HepG2 (cell line): ENCODE measurements at regions not wholly inside any gene's neighbourhood (a gene's known extent, or its start where the extent isn't known, plus 50 kb on each side); places are given as distances from the start of the nearest gene placed in this dataset.

Source experiments
- ATAC-seq: fragments of 200-7000 bp; cut with Tn5 transposase; 3 replicates; pipeline ENCODE4 v1.9.1; 2020; ENCODE audit warnings: mild to moderate bottlenecking, moderate library complexity
- BruUV-seq: library from RNA; stranded (reverse); fragments of 400-500 nt; replicated peaks from 2 replicates; lab custom pipeline; 2021; lab: Mats Ljungman, UMichigan
- CTCF ChIA-PET: fragments of 300-600 bp; formaldehyde crosslinking; extraction: SDS; loops from one replicate; lab custom pipeline; 2021; ENCODE audit warnings: low total read pairs, inconsistent platforms, low intra/inter-chr PET ratio; lab: Yijun Ruan, JAX
- POLR2A ChIA-PET: fragments of 350-600 bp; sonication (Branson Sonifier 250); formaldehyde crosslinking; loops from one replicate; lab custom pipeline; 2020; ENCODE audit warnings: antibody characterized with exemption, inconsistent platforms; lab: Yijun Ruan, JAX
- DNase-seq: peaks from one replicate; pipeline ENCODE4 v3.0.0-alpha.2; 2015; ENCODE audit warnings: low spot score
- FAIRE-seq: peaks from 3 replicates; lab custom pipeline; 2011; peaks lifted over from hg19 to GRCh38; lab: Jason Lieb, UNC
- H2AFZ ChIP-seq: one replicate; pipeline ENCODE4 v1.6.1; 2011; ENCODE audit warnings: low read length, inconsistent platforms
- H3K27ac ChIP-seq: fragments of 300-600 bp; 3 replicates; pipeline ENCODE4 v1.8.0; 2011; ENCODE audit warnings: mixed run types, mild to moderate bottlenecking, mixed read lengths, low read length, inconsistent platforms; ENCODE audit not compliant: insufficient read depth; ENCODE audit errors: extremely low read length
- H3K27me3 ChIP-seq, 2 experiments: fragments of 200-600 bp in 1 of 2; 2 replicates in 1 of 2; 3 replicates in 1 of 2; pipeline versions ENCODE4 v1.6.0 to v1.8.0; 2011; ENCODE audit warnings: low read length in 2 of 2, mild to moderate bottlenecking in 2 of 2, moderate library complexity in 2 of 2, inconsistent platforms in 1 of 2; ENCODE audit not compliant: insufficient read depth in 2 of 2, control insufficient read depth in 1 of 2
- H3K36me3 ChIP-seq, 2 experiments: fragments of 200-600 bp in 1 of 2; replicated peaks in 1 of 2; 2 replicates in 1 of 2; 3 replicates in 1 of 2; pipeline versions ENCODE4 v1.5.1 to v1.8.0; 2011; ENCODE audit warnings: low read length in 2 of 2, inconsistent platforms in 1 of 2; ENCODE audit not compliant: insufficient read depth in 2 of 2, control insufficient read depth in 1 of 2
- H3K4me1 ChIP-seq: 2 replicates; pipeline ENCODE4 v1.5.1; 2012; ENCODE audit warnings: low read length, inconsistent platforms; ENCODE audit not compliant: insufficient read depth
- H3K4me2 ChIP-seq: 2 replicates; pipeline ENCODE4 v1.6.0; 2011; ENCODE audit warnings: low read depth, low read length, inconsistent platforms
- H3K4me3 ChIP-seq, 3 experiments: fragments of 200-600 bp in 1 of 3; sonication (generic), shearing (Covaris generic) in 1 of 3; replicated peaks in 1 of 3; 2 replicates each; pipeline ENCODE4 v1.5.1; 2011 to 2016; ENCODE audit warnings: low read length in 3 of 3, inconsistent platforms in 2 of 3, low read depth in 2 of 3, mild to moderate bottlenecking in 2 of 3, control low read depth in 1 of 3, mixed read lengths in 1 of 3; ENCODE audit not compliant: insufficient read depth in 1 of 3
- H3K79me2 ChIP-seq: one replicate; pipeline ENCODE4 v1.6.1; 2011; ENCODE audit warnings: low read length, inconsistent platforms; ENCODE audit not compliant: insufficient read depth
- H3K9ac ChIP-seq: 2 replicates; pipeline ENCODE4 v1.6.0; 2011; ENCODE audit warnings: mild to moderate bottlenecking, low read depth, low read length, inconsistent platforms; ENCODE audit not compliant: insufficient read depth
- H3K9me3 ChIP-seq: 2 replicates; pipeline ENCODE4 v1.5.1; 2012; ENCODE audit warnings: mild to moderate bottlenecking, low read length
- H4K20me1 ChIP-seq: 2 replicates; pipeline ENCODE4 v1.6.0; 2011; ENCODE audit warnings: inconsistent platforms, mild to moderate bottlenecking, low read length, moderate library complexity; ENCODE audit not compliant: insufficient read depth
- CHD2 ChIP-seq: IDR thresholded peaks from 2 replicates; pipeline ENCODE4 v1.6.1; 2011; ENCODE audit warnings: low read depth, low read length, improper control_type of control experiment
- DMAP1 ChIP-seq: IDR thresholded peaks from 2 replicates; pipeline ENCODE4 v1.6.1; 2016
- HMGA1 ChIP-seq: sonication (generic); formaldehyde crosslinking; conservative IDR thresholded peaks from 2 replicates; pipeline ENCODE4 v1.4.0; 2020; ENCODE audit warnings: missing genetic modification reagents
- HNRNPL ChIP-seq: fragments of 200-400 bp; formaldehyde crosslinking; IDR thresholded peaks from 2 replicates; pipeline ENCODE4 v1.6.1; 2017; ENCODE audit warnings: mild to moderate bottlenecking, low read depth, low read length
- HOXA3 ChIP-seq: sonication (generic); formaldehyde crosslinking; IDR thresholded peaks from 2 replicates; pipeline ENCODE4 v1.5.0; 2020; ENCODE audit warnings: missing genetic modification reagents
- KLF12 ChIP-seq: sonication (generic); formaldehyde crosslinking; IDR thresholded peaks from 2 replicates; pipeline ENCODE4 v1.4.0; 2020; ENCODE audit warnings: missing genetic modification reagents, borderline replicate concordance
- NR2C2 ChIP-seq: sonication (generic); formaldehyde crosslinking; IDR thresholded peaks from 2 replicates; pipeline ENCODE4 v1.4.0; 2020; ENCODE audit warnings: missing genetic modification reagents, mild to moderate bottlenecking, moderate library complexity, borderline replicate concordance
- SMC3 ChIP-seq: IDR thresholded peaks from 2 replicates; pipeline ENCODE4 v1.6.1; 2011; ENCODE audit warnings: low read length, improper control_type of control experiment
- SRSF9 ChIP-seq: fragments of 200-400 bp; formaldehyde crosslinking; IDR thresholded peaks from 2 replicates; pipeline ENCODE4 v1.6.1; 2018; ENCODE audit warnings: borderline replicate concordance, mild to moderate bottlenecking, low read depth, low read length; ENCODE audit not compliant: insufficient read depth, poor library complexity, severe bottlenecking
- ZFP41 ChIP-seq: sonication (generic); formaldehyde crosslinking; IDR thresholded peaks from 2 replicates; pipeline ENCODE4 v1.4.0; 2020; ENCODE audit warnings: mild to moderate bottlenecking, missing genetic modification reagents, borderline replicate concordance
- ZNF564 ChIP-seq: sonication (generic); formaldehyde crosslinking; IDR thresholded peaks from 2 replicates; pipeline ENCODE4 v1.8.1; 2023; ENCODE audit warnings: mild to moderate bottlenecking, missing genetic modification reagents
- ZNF672 ChIP-seq: sonication (generic); formaldehyde crosslinking; IDR thresholded peaks from 2 replicates; pipeline ENCODE4 v1.8.1; 2022; ENCODE audit warnings: missing genetic modification reagents
- ZNF883 ChIP-seq: sonication (generic); formaldehyde crosslinking; IDR thresholded peaks from 2 replicates; pipeline ENCODE4 v1.5.1; 2020; ENCODE audit warnings: mild to moderate bottlenecking, missing genetic modification reagents; ENCODE audit errors: not compliant biosample characterization
- in situ Hi-C: cut with HindIII; loops from 2 replicates; pipeline ENCODE4 v1.10.0; 2017; ENCODE audit warnings: low pct_unique_long_range_greater_than_20kb; ENCODE audit not compliant: extremely low pct_ligation_motif_present
- intact Hi-C: fragments of 100-400 bp; cut with micrococcal nuclease; formaldehyde crosslinking; loops from one replicate; pipeline ENCODE4 v1.10.0; 2022; ENCODE audit not compliant: unreplicated experiment
- TF ChIP-seq, protein P1 (sequence below): sonication (generic); formaldehyde crosslinking; IDR thresholded peaks from 2 replicates; pipeline ENCODE4 v1.4.0; 2020; ENCODE audit warnings: mild to moderate bottlenecking, low read depth, missing genetic modification reagents
- TF ChIP-seq, protein P2 (sequence below): sonication (generic); formaldehyde crosslinking; IDR thresholded peaks from 2 replicates; pipeline ENCODE4 v1.4.0; 2020; ENCODE audit warnings: mild to moderate bottlenecking, low read depth, missing genetic modification reagents
- TF ChIP-seq, protein P3 (sequence below): IDR thresholded peaks from 2 replicates; pipeline ENCODE4 v1.6.1; 2016; ENCODE audit warnings: control low read depth
- TF ChIP-seq, protein P4 (sequence below): sonication (generic); formaldehyde crosslinking; IDR thresholded peaks from 2 replicates; pipeline ENCODE4 v1.5.0; 2020; ENCODE audit warnings: missing genetic modification reagents
- TF ChIP-seq, protein P5 (sequence below): sonication (generic); formaldehyde crosslinking; IDR thresholded peaks from 2 replicates; pipeline ENCODE4 v1.8.0; 2022; ENCODE audit warnings: low read depth, missing genetic modification reagents

DNA sequence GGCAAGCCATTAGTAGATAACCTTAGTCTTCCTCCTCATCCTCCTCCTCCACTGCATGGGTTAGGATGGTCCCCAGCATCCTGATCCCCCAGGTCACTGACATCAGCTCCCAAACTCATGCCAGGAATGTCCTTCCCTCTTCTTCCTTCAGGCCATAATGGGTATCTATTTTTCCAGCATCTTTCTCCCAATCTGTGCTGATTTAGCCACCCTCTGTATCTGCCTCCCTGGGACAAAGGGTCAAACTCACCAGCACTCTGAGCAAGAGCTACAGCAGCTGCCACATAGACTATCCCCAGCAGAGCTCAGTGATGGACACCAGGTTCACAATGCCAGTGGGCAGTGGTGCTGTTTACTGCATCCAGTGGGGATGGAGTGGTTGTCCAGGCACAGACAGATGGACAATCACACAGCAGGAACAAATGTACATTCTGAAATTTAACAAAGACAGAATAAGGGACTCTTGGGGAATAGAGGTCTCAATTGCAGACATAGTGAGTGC is 115.2 kb upstream of the TOP3B start:
- ATAC-seq (no peak), DNase-seq (no peak), FAIRE-seq (no peak)
- Histone ChIP-seq H3K9ac (no peak overlapping the region), H3K9me3 (no peaks in the 10 kb centered on the region), H3K4me1 (no peaks in the 10 kb centered on the region), H3K27me3 (peaks cover 0 to 40% of the 10 kb centered on the region in 2 experiments; a peak in 2 of 5 replicates), H3K27ac (no peak overlapping the region), H3K79me2 (no peaks in the 10 kb centered on the region), H2AFZ (no peak overlapping the region), H3K4me2 (no peak overlapping the region), H3K36me3 (no peaks in the 10 kb centered on the region), H4K20me1 (no peaks in the 10 kb centered on the region), H3K4me3 (no peak overlapping the region)
- intact Hi-C loops, result no loop called here
- TF ChIP-seq, protein P1, sequence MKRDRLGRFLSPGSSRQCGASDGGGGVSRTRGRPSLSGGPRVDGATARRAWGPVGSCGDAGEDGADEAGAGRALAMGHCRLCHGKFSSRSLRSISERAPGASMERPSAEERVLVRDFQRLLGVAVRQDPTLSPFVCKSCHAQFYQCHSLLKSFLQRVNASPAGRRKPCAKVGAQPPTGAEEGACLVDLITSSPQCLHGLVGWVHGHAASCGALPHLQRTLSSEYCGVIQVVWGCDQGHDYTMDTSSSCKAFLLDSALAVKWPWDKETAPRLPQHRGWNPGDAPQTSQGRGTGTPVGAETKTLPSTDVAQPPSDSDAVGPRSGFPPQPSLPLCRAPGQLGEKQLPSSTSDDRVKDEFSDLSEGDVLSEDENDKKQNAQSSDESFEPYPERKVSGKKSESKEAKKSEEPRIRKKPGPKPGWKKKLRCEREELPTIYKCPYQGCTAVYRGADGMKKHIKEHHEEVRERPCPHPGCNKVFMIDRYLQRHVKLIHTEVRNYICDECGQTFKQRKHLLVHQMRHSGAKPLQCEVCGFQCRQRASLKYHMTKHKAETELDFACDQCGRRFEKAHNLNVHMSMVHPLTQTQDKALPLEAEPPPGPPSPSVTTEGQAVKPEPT (CRISPR knock-in tag), result no peak
- TF ChIP-seq SRSF9 (no peak), HOXA3 (CRISPR knock-in tag) (no peak), HNRNPL (no peak), HMGA1 (CRISPR knock-in tag) (no peak), ZFP41 (CRISPR knock-in tag) (no peak), SMC3 (no peak), NR2C2 (no peak), ZNF564 (CRISPR knock-in tag) (no peak), CHD2 (no peak), ZNF883 (CRISPR knock-in tag) (no peak), KLF12 (no peak), ZNF672 (CRISPR knock-in tag) (no peak), DMAP1 (no peak)
- TF ChIP-seq, protein P2, sequence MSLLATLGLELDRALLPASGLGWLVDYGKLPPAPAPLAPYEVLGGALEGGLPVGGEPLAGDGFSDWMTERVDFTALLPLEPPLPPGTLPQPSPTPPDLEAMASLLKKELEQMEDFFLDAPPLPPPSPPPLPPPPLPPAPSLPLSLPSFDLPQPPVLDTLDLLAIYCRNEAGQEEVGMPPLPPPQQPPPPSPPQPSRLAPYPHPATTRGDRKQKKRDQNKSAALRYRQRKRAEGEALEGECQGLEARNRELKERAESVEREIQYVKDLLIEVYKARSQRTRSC (CRISPR knock-in tag), result no peak
- TF ChIP-seq, protein P3, sequence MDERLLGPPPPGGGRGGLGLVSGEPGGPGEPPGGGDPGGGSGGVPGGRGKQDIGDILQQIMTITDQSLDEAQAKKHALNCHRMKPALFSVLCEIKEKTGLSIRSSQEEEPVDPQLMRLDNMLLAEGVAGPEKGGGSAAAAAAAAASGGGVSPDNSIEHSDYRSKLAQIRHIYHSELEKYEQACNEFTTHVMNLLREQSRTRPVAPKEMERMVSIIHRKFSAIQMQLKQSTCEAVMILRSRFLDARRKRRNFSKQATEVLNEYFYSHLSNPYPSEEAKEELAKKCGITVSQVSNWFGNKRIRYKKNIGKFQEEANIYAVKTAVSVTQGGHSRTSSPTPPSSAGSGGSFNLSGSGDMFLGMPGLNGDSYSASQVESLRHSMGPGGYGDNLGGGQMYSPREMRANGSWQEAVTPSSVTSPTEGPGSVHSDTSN (CRISPR knock-in tag), result no peak
- TF ChIP-seq, protein P4, sequence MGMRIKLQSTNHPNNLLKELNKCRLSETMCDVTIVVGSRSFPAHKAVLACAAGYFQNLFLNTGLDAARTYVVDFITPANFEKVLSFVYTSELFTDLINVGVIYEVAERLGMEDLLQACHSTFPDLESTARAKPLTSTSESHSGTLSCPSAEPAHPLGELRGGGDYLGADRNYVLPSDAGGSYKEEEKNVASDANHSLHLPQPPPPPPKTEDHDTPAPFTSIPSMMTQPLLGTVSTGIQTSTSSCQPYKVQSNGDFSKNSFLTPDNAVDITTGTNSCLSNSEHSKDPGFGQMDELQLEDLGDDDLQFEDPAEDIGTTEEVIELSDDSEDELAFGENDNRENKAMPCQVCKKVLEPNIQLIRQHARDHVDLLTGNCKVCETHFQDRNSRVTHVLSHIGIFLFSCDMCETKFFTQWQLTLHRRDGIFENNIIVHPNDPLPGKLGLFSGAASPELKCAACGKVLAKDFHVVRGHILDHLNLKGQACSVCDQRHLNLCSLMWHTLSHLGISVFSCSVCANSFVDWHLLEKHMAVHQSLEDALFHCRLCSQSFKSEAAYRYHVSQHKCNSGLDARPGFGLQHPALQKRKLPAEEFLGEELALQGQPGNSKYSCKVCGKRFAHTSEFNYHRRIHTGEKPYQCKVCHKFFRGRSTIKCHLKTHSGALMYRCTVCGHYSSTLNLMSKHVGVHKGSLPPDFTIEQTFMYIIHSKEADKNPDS, result no peak
- TF ChIP-seq, protein P5, sequence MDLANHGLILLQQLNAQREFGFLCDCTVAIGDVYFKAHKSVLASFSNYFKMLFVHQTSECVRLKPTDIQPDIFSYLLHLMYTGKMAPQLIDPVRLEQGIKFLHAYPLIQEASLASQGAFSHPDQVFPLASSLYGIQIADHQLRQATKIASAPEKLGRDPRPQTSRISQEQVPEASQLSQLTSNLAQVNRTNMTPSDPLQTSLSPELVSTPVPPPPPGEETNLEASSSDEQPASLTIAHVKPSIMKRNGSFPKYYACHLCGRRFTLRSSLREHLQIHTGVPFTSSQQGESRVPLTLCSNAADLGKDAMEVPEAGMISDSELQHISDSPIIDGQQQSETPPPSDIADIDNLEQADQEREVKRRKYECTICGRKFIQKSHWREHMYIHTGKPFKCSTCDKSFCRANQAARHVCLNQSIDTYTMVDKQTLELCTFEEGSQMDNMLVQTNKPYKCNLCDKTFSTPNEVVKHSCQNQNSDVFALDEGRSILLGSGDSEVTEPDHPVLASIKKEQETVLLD (CRISPR knock-in tag), result no peak
- in situ Hi-C loops, result no loop called here
- no TSS peak for BruUV-seq
- CTCF ChIA-PET, result no interaction called here
- POLR2A ChIA-PET, result no interaction called here
